ENCODE measurements at regions not wholly inside any gene's neighbourhood (a gene's known extent, or its start where the extent isn't known, plus 50 kb on each side); places are given as distances from the start of the nearest gene placed in this dataset.

DNA sequence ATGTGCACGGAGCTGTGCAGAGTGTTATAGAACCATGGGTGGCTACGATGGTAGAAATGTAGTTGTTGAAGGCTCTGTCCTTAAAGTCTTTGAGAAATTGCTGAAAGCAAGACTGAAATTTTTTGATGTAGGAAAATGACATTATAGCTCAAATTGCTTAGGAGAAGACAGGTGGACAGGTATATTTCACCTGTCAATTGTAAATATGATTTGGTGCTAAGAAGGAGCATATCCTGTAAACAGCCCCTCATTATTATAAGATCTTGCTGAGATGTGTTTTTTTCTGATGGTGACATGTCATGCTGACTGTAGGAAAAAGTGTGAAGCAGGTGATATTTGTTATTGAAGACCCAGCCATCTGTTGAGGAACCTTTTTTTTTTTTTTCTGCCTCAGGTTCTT is 377.9 kb downstream of the PSAT1 start:
- H3K4me1 ChIP-seq = no peaks in the 10 kb centered on the region
- WGBS, 5 donors = 86 to 94% (median 92%) methylated on average over 2 of the region's 2 CpGs

DNA sequence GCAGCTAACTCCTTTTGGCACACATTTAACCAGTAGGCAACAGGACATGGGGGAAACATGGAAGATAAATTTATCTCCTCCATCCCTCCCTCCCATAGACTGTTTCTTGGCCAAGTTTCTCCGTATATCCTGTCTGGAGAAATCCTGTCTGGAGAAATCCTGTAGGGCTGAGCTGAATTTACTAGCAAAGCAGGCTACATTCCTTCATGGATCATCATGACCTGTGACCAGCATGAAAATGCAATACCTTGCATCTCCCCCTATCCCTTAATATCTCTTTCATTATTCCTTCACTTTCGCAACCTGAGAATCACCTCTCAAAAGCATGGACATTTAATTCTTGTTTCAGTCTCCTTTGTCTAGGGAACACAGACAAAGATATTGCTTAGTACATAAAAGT is 379.1 kb downstream of the PSAT1 start:
- no peaks in the 10 kb centered on the region for H3K9me3 ChIP-seq
- TF ChIP-seq, protein P1, sequence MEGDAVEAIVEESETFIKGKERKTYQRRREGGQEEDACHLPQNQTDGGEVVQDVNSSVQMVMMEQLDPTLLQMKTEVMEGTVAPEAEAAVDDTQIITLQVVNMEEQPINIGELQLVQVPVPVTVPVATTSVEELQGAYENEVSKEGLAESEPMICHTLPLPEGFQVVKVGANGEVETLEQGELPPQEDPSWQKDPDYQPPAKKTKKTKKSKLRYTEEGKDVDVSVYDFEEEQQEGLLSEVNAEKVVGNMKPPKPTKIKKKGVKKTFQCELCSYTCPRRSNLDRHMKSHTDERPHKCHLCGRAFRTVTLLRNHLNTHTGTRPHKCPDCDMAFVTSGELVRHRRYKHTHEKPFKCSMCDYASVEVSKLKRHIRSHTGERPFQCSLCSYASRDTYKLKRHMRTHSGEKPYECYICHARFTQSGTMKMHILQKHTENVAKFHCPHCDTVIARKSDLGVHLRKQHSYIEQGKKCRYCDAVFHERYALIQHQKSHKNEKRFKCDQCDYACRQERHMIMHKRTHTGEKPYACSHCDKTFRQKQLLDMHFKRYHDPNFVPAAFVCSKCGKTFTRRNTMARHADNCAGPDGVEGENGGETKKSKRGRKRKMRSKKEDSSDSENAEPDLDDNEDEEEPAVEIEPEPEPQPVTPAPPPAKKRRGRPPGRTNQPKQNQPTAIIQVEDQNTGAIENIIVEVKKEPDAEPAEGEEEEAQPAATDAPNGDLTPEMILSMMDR (IDR thresholded peaks at IDR 0.05) = no peak
- TF ChIP-seq POLR2AphosphoS5 (IDR thresholded peaks at IDR 0.05) (no peak), POLR2A (IDR thresholded peaks at IDR 0.05) (no peak), EP300 (IDR thresholded peaks at IDR 0.05) (no peak)
- WGBS, 5 donors = 68 to 91% (median 84%) methylated on average over 2 of the region's 2 CpGs
- H3K4me1 ChIP-seq = no peaks in the 10 kb centered on the region
- H3K27ac ChIP-seq = no peak overlapping the region
- H3K4me3 ChIP-seq = no peak overlapping the region
- no peaks in the 10 kb centered on the region for H3K27me3 ChIP-seq
- intact Hi-C loops (cut with DNase I; ENCODE audit: low total_unique reads) = no loop called here
- no peak for DNase-seq
- no peaks in the 10 kb centered on the region for H3K36me3 ChIP-seq

More for the DNA sequence above, 377.9 kb downstream of the PSAT1 start:
- H3K36me3 ChIP-seq = no peaks in the 10 kb centered on the region
- no peak overlapping the region for H3K27ac ChIP-seq
- no peaks in the 10 kb centered on the region for H3K9me3 ChIP-seq
- no peaks in the 10 kb centered on the region for H3K27me3 ChIP-seq
- H3K4me3 ChIP-seq = no peak overlapping the region
- intact Hi-C loops (cut with DNase I; ENCODE audit: low total_unique reads) = no loop called here
- TF ChIP-seq, protein P1 (IDR thresholded peaks at IDR 0.05) = no peak
- no peak for TF ChIP-seq EP300 (IDR thresholded peaks at IDR 0.05)
- no peak for DNase-seq

DNA sequence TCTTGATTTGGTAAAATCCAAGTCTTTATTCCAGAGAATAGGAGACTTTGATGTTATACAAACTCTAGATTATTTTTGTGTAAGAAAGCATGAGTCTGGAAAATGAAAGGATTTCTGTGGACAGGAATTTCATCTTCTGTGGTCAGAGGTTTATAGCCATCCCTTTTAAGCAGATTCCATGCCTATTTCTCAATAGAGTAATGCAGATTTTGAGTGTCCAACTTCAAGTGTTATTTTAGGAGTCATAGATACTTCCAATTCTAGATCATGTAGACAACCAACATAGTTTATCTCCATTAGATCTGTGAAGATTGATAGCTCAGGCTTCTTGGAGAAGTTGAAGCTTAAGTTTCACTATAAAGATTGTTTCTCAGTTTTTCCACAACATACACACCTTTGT is 379.7 kb downstream of the PSAT1 start:
- TF ChIP-seq POLR2AphosphoS5 (IDR thresholded peaks at IDR 0.05) (no peak), POLR2A (IDR thresholded peaks at IDR 0.05) (no peak), EP300 (IDR thresholded peaks at IDR 0.05) (no peak)
- TF ChIP-seq, protein P1 (IDR thresholded peaks at IDR 0.05) = no peak
- no peaks in the 10 kb centered on the region for H3K9me3 ChIP-seq
- intact Hi-C loops (cut with DNase I; ENCODE audit: low total_unique reads) = no loop called here
- no peaks in the 10 kb centered on the region for H3K27me3 ChIP-seq
- no peak overlapping the region for H3K27ac ChIP-seq
- H3K36me3 ChIP-seq = no peaks in the 10 kb centered on the region
- no peak for DNase-seq
- H3K4me1 ChIP-seq = no peaks in the 10 kb centered on the region
- no peak overlapping the region for H3K4me3 ChIP-seq

DNA sequence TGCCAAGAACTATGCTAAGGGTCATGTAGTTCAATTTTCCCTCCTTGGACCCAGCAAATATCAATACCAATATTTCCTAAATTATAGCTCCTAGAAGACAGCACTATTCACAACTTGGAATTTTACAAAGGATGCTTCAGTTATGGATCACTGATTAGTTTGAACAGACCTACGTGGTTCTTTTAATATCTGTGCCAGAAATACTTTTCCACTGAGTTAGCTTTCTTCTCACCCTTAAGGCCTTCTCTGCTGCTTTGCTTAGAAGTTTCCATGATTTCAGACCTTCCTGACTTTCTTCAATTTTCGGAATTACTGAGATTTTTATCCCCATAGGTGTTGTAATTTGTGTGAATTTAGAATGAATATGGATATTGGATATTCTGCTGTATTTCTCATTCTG is 380.4 kb downstream of the PSAT1 start:
- TF ChIP-seq EP300 (IDR thresholded peaks at IDR 0.05) (no peak), POLR2AphosphoS5 (IDR thresholded peaks at IDR 0.05) (no peak), POLR2A (IDR thresholded peaks at IDR 0.05) (no peak)
- TF ChIP-seq, protein P1 (IDR thresholded peaks at IDR 0.05) = no peak
- DNase-seq = no peak
- Histone ChIP-seq H3K4me1 (no peaks in the 10 kb centered on the region), H3K4me3 (no peak overlapping the region), H3K27me3 (no peaks in the 10 kb centered on the region), H3K27ac (no peak overlapping the region), H3K36me3 (no peaks in the 10 kb centered on the region), H3K9me3 (no peaks in the 10 kb centered on the region)
- WGBS, 5 donors = 64 to 76% (median 70%) methylated on average over 2 of the region's 2 CpGs
- intact Hi-C loops (cut with DNase I; ENCODE audit: low total_unique reads) = no loop called here

DNA sequence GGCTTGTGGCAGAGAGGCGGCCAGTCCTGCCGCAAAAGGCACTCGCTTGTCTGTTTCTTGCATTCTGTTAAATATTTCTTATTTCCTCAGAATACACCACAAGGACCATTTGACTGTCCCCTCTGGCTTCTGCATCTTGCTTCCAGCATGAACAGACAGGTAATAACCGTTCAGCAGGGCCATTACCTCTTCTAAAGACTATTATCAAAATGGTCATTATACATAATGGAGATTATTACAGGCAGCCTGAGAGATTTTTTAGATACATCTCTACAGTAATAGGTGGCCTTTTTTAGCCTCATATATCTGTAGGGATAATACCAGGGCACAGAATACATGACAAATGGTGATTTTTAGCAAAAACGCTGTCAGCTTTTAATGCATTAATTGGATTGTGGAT is 382.0 kb downstream of the PSAT1 start:
- intact Hi-C loops (cut with DNase I; ENCODE audit: low total_unique reads) = no loop called here
- H3K27ac ChIP-seq = no peak overlapping the region
- H3K4me3 ChIP-seq = no peak overlapping the region
- H3K4me1 ChIP-seq = no peaks in the 10 kb centered on the region
- no peak for DNase-seq
- TF ChIP-seq POLR2A (IDR thresholded peaks at IDR 0.05) (no peak), EP300 (IDR thresholded peaks at IDR 0.05) (no peak), POLR2AphosphoS5 (IDR thresholded peaks at IDR 0.05) (no peak)
- TF ChIP-seq, protein P1 (IDR thresholded peaks at IDR 0.05) = no peak
- H3K36me3 ChIP-seq = no peaks in the 10 kb centered on the region
- no peaks in the 10 kb centered on the region for H3K9me3 ChIP-seq
- 73 to 86% (median 79%) methylated on average over 5 of the region's 5 CpGs for WGBS, 5 donors
- H3K27me3 ChIP-seq = no peaks in the 10 kb centered on the region

Measured in stomach (tissue), 8 donors.